Activated naive CD8-positive, alpha-beta T cell (primary cell): ENCODE measurements at regions not wholly inside any gene's neighbourhood (a gene's known extent, or its start where the extent isn't known, plus 50 kb on each side); places are given as distances from the start of the nearest gene placed in this dataset.
A peak's percentile ranks its signal among the peaks of the same experiment; 100 is the strongest.

ENCODE experiments used
- H3K27ac Mint-ChIP-seq: one replicate; pipeline ENCODE4 v1.8.0; 2021; ENCODE audit warnings: mixed read lengths
- H3K27me3 Mint-ChIP-seq: one replicate; pipeline ENCODE4 v1.8.0; 2021; ENCODE audit warnings: mixed read lengths
- H3K36me3 Mint-ChIP-seq: one replicate; pipeline ENCODE4 v1.8.0; 2021; ENCODE audit warnings: mixed read lengths
- H3K4me1 Mint-ChIP-seq: one replicate; pipeline ENCODE4 v1.8.0; 2021; ENCODE audit warnings: low read depth, mixed read lengths
- H3K4me3 Mint-ChIP-seq: one replicate; pipeline ENCODE4 v1.8.0; 2021; ENCODE audit warnings: mild to moderate bottlenecking, mixed read lengths
- H3K9me3 Mint-ChIP-seq: one replicate; pipeline ENCODE4 v1.8.0; 2021; ENCODE audit warnings: low read depth, mixed read lengths

- Mint-ChIP-seq H3K4me3 (peak overlapping the region; percentile 67), H3K36me3 (no peaks in the 10 kb centered on the region), H3K4me1 (peaks cover 9% of the 10 kb centered on the region), H3K27me3 (peaks cover 30% of the 10 kb centered on the region), H3K9me3 (no peaks in the 10 kb centered on the region), H3K27ac (no peak overlapping the region)
Measured at GRCh38 chr10:50990568-50991455, 83.5 kb upstream of the PRKG1 start.

GRCh38 chr10:50991456-50992355 is 82.6 kb upstream of the PRKG1 start:
- H3K27ac Mint-ChIP-seq, result no peak overlapping the region
- H3K27me3 Mint-ChIP-seq, result peaks cover 32% of the 10 kb centered on the region
- no peaks in the 10 kb centered on the region for H3K36me3 Mint-ChIP-seq
- H3K9me3 Mint-ChIP-seq, result no peaks in the 10 kb centered on the region
- peaks cover 9% of the 10 kb centered on the region for H3K4me1 Mint-ChIP-seq
- H3K4me3 Mint-ChIP-seq, result peak overlapping the region; percentile 67

DNA sequence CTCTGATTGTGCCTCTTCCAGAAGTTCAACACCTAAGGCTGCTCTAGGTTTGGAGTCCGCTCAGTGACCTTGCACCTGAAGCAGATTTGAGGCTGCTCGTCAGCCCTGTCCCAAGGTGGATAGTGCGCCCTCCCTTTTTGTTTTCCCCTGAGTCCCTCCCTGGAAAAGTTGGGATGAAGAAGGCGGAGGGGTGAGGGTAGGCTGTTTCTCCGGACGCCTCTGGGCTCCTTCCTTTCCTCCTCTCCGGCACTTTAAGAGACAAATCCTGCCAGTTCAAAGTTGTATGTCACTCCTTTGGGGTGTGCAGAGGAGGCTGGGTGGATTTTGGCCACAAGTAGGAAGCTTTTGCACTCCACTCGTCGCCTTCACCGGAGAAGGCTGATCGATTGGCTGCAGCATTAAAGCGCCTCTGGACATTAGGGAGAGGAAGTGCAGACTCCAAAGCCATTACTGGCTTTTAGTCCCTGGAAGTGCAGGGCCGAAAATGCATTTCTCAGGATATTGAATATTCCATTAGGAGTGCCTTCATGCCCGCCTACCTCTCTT is 81.9 kb upstream of the PRKG1 start:
- H3K36me3 Mint-ChIP-seq, result no peaks in the 10 kb centered on the region
- peaks cover 30% of the 10 kb centered on the region for H3K27me3 Mint-ChIP-seq
- H3K4me1 Mint-ChIP-seq, result peaks cover 9% of the 10 kb centered on the region
- peak overlapping the region; percentile 59 for H3K4me3 Mint-ChIP-seq
- no peaks in the 10 kb centered on the region for H3K9me3 Mint-ChIP-seq
- H3K27ac Mint-ChIP-seq, result no peak overlapping the region

DNA sequence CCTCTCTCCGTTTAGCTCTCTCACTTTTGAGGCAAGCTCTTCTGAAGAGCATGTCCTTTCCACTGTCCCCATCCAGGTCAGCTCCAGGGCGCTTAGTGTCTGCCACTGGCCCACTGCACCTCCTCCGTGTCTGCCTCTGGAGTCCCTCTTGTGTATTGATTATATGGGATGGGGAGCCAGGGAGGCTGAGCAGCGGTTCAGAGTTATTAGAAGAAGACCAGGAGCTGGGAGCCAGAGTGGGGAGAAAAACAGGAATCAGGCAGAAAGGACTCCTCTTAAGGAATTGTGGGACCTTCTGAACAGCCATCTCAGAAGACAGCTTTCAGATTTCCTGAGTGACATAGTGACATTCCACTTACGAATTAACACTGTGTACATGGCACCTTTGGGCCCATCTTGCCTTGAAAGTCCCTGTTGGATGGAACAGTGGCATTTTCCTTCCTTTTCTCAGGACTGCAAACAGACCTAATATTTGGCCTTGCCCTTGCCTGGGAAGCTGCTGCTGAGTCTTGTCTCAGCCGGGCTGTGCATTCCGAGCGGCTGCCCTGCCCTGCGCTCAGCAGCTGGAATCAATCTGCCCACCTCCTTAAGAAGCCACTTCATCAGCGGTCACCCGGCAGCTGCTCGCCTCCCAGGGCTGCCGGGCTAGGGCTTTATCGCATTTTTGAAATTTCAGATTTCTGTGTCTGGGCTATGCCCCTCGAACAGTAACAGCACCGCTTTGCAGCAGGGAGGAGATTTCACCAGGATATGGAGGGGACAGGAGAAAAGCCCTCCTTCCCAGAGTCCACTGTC is 81.1 kb upstream of the PRKG1 start:
- Mint-ChIP-seq H3K4me1 (peaks cover 9% of the 10 kb centered on the region), H3K27me3 (peaks cover 29% of the 10 kb centered on the region), H3K27ac (no peak overlapping the region), H3K4me3 (peak overlapping the region; percentile 59), H3K36me3 (no peaks in the 10 kb centered on the region), H3K9me3 (no peaks in the 10 kb centered on the region)

DNA sequence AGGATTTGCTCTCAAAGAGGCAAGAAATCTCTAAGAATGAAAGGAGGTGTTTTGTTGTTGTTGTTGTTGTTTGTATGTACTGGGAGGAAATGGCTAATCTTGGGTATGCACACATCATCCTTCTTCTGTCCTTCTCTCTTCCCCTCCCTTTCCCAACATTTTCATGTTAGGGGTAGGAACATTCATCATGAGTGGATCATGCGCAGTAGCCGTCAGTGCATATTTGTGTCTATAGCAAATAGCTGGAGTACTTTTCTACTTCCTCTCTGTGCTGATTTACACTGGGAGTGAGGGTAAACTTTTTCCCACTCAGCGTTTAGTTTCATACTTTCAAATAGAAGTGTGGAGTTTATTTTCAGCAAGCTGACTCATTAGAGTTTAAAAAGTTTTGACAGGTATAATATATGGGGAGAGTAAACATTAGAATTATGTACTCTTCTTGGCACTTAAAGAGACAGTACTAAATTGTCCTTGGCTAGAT is 80.5 kb upstream of the PRKG1 start:
- Mint-ChIP-seq H3K4me3 (no peak overlapping the region), H3K36me3 (no peaks in the 10 kb centered on the region), H3K27me3 (peaks cover 29% of the 10 kb centered on the region), H3K4me1 (peaks cover 9% of the 10 kb centered on the region), H3K9me3 (no peaks in the 10 kb centered on the region), H3K27ac (no peak overlapping the region)

DNA sequence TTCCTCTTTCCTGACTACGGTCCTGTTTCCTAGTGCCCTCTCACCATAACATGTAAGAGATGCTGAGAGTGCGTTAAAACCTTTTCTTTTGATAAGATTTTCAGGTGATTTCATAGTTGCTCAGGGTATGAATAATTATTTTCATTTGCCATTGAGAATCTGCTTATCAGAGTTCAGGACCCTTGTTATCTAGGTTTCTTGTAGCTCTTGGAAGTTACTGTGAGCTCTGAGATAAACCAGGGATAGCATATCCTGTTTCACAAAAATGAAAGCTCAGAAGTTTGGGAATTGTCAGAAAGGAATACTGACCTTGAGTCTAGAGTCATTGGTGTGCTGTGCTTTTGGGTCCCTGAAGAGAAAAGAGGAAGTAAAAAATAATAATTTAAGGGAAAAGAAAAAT is 76.8 kb upstream of the PRKG1 start:
- H3K4me1 Mint-ChIP-seq, result no peaks in the 10 kb centered on the region
- no peaks in the 10 kb centered on the region for H3K36me3 Mint-ChIP-seq
- H3K4me3 Mint-ChIP-seq, result no peak overlapping the region
- no peak overlapping the region for H3K27ac Mint-ChIP-seq
- H3K9me3 Mint-ChIP-seq, result no peaks in the 10 kb centered on the region
- peaks cover 20% of the 10 kb centered on the region for H3K27me3 Mint-ChIP-seq

- no peak overlapping the region for H3K4me3 Mint-ChIP-seq
- H3K27me3 Mint-ChIP-seq, result peaks cover 16% of the 10 kb centered on the region
- H3K27ac Mint-ChIP-seq, result no peak overlapping the region
- no peaks in the 10 kb centered on the region for H3K4me1 Mint-ChIP-seq
- no peaks in the 10 kb centered on the region for H3K9me3 Mint-ChIP-seq
- no peaks in the 10 kb centered on the region for H3K36me3 Mint-ChIP-seq
Measured at GRCh38 chr10:50999163-50999562, 75.1 kb upstream of the PRKG1 start.

- H3K9me3 Mint-ChIP-seq, result no peaks in the 10 kb centered on the region
- H3K36me3 Mint-ChIP-seq, result no peaks in the 10 kb centered on the region
- H3K4me3 Mint-ChIP-seq, result no peak overlapping the region
- H3K27me3 Mint-ChIP-seq, result peaks cover 15% of the 10 kb centered on the region
- no peak overlapping the region for H3K27ac Mint-ChIP-seq
- no peaks in the 10 kb centered on the region for H3K4me1 Mint-ChIP-seq
Measured at GRCh38 chr10:51000164-51000563, 74.1 kb upstream of the PRKG1 start.

DNA sequence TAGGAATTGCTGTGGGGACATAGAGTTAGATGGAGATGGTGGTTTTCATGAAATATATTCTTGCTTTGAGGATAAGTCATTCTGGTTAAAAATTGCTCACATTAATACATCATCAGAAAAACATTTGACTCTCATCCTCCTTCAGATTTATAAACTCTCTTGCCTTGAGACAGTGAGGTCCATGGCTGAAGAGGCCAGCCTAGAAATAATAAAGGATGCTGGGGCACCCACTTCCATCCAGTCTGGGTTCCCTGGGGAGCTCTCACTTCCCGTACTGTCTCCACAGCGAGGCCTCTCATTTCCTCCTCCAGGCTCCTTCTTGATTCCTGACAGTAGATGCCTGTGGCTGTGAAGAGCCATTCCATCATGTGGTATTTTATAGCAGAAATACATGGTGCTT is 73.3 kb upstream of the PRKG1 start:
- Mint-ChIP-seq H3K4me1 (no peaks in the 10 kb centered on the region), H3K36me3 (no peaks in the 10 kb centered on the region), H3K27ac (no peak overlapping the region), H3K27me3 (peaks cover 14% of the 10 kb centered on the region), H3K4me3 (no peak overlapping the region), H3K9me3 (no peaks in the 10 kb centered on the region)

GRCh38 chr10:51001587-51001986 is 72.7 kb upstream of the PRKG1 start:
- Mint-ChIP-seq H3K4me3 (no peak overlapping the region), H3K9me3 (no peaks in the 10 kb centered on the region), H3K27me3 (peaks cover 13% of the 10 kb centered on the region), H3K27ac (no peak overlapping the region), H3K36me3 (no peaks in the 10 kb centered on the region), H3K4me1 (no peaks in the 10 kb centered on the region)

DNA sequence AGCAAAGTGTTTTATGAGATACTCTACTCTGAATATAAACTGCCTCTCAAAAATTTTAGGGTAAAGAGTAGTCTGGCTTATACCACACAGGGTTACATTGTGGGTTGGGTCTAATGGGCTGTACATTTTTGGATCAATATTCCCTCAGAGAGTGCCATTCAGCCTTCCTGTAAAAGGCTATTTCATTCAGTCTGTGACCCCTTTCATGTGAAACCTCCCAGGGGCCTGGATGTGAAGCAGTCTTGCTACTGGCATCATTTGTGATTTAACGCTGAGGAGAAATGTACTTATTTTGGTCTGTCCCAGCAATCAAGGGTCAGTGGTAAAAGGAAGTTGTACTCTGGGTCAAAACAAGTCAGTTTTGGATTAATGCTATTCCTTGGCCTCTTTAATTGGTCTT is 71.8 kb upstream of the PRKG1 start:
- H3K4me3 Mint-ChIP-seq, result no peak overlapping the region
- no peaks in the 10 kb centered on the region for H3K36me3 Mint-ChIP-seq
- peaks cover 12% of the 10 kb centered on the region for H3K27me3 Mint-ChIP-seq
- H3K27ac Mint-ChIP-seq, result no peak overlapping the region
- H3K4me1 Mint-ChIP-seq, result no peaks in the 10 kb centered on the region
- H3K9me3 Mint-ChIP-seq, result no peaks in the 10 kb centered on the region

DNA sequence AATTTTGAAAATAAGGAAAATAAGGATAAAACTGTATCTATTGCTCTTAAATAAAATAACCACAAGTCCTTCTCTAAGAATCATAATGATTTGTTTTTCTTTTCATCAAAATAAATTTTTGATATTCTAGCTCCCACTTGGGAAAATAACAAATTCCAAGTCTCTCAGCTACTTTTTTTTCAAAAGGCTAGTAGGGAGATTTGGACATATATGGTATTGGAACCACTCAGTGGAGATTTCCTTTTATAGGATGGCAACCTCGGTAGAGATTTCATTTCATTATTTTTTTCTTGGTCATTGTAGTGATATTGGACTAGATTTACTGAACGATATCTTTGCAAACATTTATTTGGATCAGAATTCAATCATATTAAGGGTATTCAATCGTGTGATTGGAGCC is 69.5 kb upstream of the PRKG1 start:
- no peak overlapping the region for H3K4me3 Mint-ChIP-seq
- H3K36me3 Mint-ChIP-seq, result no peaks in the 10 kb centered on the region
- H3K4me1 Mint-ChIP-seq, result no peaks in the 10 kb centered on the region
- peaks cover 16% of the 10 kb centered on the region for H3K27me3 Mint-ChIP-seq
- H3K9me3 Mint-ChIP-seq, result no peaks in the 10 kb centered on the region
- no peak overlapping the region for H3K27ac Mint-ChIP-seq

- H3K4me3 Mint-ChIP-seq, result no peak overlapping the region
- H3K9me3 Mint-ChIP-seq, result no peaks in the 10 kb centered on the region
- no peaks in the 10 kb centered on the region for H3K36me3 Mint-ChIP-seq
- peaks cover 14% of the 10 kb centered on the region for H3K27me3 Mint-ChIP-seq
- H3K27ac Mint-ChIP-seq, result no peak overlapping the region
- H3K4me1 Mint-ChIP-seq, result no peaks in the 10 kb centered on the region
Measured at GRCh38 chr10:51005551-51005950, 68.7 kb upstream of the PRKG1 start.

- Mint-ChIP-seq H3K4me3 (no peak overlapping the region), H3K27ac (no peak overlapping the region), H3K4me1 (no peaks in the 10 kb centered on the region), H3K9me3 (no peaks in the 10 kb centered on the region), H3K36me3 (no peaks in the 10 kb centered on the region), H3K27me3 (peaks cover 15% of the 10 kb centered on the region)
Measured at GRCh38 chr10:51006686-51007085, 67.6 kb upstream of the PRKG1 start.
